ENCODE measurements at regions not wholly inside any gene's neighbourhood (a gene's known extent, or its start where the extent isn't known, plus 50 kb on each side); places are given as distances from the start of the nearest gene placed in this dataset.

DNA sequence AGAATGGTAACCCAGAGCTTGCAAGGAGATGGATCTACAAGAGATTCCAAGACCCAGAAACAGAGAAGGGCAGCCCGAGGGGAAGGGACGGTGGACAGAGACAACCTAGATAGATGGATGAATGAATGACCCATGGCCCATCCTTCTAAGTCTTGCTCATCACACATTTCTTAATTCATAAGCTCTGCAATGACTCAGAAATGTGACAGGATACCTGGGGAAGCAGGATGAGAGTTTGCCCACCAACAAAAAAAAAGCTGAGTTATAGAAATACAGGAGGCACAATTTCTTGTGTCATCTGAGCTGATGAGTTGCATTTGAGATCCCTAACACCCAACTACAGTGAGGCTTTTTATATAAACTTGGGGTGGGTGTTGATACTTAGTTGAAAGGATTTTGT lies 76.6 kb downstream of the CNTN3 start:
- TF ChIP-seq EZH2 (IDR thresholded peaks at IDR 0.05; ENCODE audit: insufficient read depth, poor library complexity, severe bottlenecking) (no peak), EZH2phosphoT487 (IDR thresholded peaks at IDR 0.05; ENCODE audit: insufficient read depth, low read depth) (no peak)

Measured in GM23248 (cell line).